Suprapubic skin (tissue), 4 donors: ENCODE measurements at regions not wholly inside any gene's neighbourhood (a gene's known extent, or its start where the extent isn't known, plus 50 kb on each side); places are given as distances from the start of the nearest gene placed in this dataset.

Experiments
- DNase-seq, 2 donors: peaks; one replicate each; pipeline ENCODE4 v3.0.0-alpha.2; 2019; ENCODE audit warnings: low spot score in 2 of 2
- H3K27ac ChIP-seq: fragments of 200-600 bp; sonication (generic); one replicate; pipeline ENCODE4 v1.5.1; 2019
- H3K27me3 ChIP-seq: fragments of 200-600 bp; sonication (generic); one replicate; pipeline ENCODE4 v1.5.1; 2019
- H3K36me3 ChIP-seq: fragments of 200-600 bp; sonication (generic); one replicate; pipeline ENCODE4 v1.5.1; 2019
- H3K4me1 ChIP-seq: fragments of 200-600 bp; sonication (generic); one replicate; pipeline ENCODE4 v1.5.1; 2019
- H3K4me3 ChIP-seq: fragments of 200-600 bp; sonication (generic); one replicate; pipeline ENCODE4 v1.5.1; 2019; ENCODE audit warnings: mild to moderate bottlenecking
- H3K9me3 ChIP-seq: fragments of 200-600 bp; sonication (generic); one replicate; pipeline ENCODE4 v1.5.1; 2019
- EP300 ChIP-seq: sonication (generic); formaldehyde crosslinking; IDR thresholded peaks from one replicate; pipeline ENCODE4 v1.6.1; 2017; ENCODE audit warnings: antibody characterized with exemption
- POLR2A ChIP-seq, 2 donors: fragments of 450-650 bp; IDR thresholded peaks; one replicate each; pipeline ENCODE4 v1.6.1; 2017; ENCODE audit warnings: antibody characterized with exemption in 2 of 2, mild to moderate bottlenecking in 2 of 2, moderate library complexity in 2 of 2
- POLR2AphosphoS5 ChIP-seq, 3 donors: sonication (generic); formaldehyde crosslinking; IDR thresholded peaks; one replicate each; pipeline ENCODE4 v1.6.1; 2017; ENCODE audit warnings: antibody characterized with exemption in 3 of 3
- WGBS: methylation state at CpG from one replicate; pipeline ENCODE4 v1.1.5; 2018; 5-methylcytosine and 5-hydroxymethylcytosine counted together
- TF ChIP-seq, protein P1 (sequence below), 2 donors: fragments of 200-600 bp in 1 of 2; fragments of 450-650 bp in 1 of 2; sonication (generic) in 1 of 2; IDR thresholded peaks; one replicate each; pipeline ENCODE4 v1.5.1; 2016 to 2019; ENCODE audit warnings: antibody characterized with exemption in 2 of 2, mild to moderate bottlenecking in 1 of 2, moderate library complexity in 1 of 2

DNA sequence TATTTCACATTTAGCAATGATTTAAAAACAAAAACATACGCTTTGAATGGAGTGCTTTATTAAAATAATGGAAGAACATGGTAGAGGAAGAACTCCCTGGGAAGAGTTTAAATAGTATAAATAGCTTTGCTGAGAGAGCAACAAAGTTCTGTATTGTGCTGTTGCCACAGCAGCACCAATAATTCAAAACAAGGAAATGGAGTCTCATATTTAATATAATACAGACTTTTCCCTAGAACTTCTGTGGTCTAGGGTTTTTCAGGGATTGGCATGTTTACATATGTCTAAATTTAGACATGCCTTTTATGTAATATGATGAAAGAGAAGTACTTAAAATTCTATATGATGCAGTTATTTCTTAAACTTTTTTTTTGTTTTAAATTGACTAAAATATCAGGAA lies 217.2 kb upstream of the HDAC9 start:
- no peak overlapping the region for H3K27ac ChIP-seq
- no peak for TF ChIP-seq POLR2A (IDR thresholded peaks at IDR 0.05)
- TF ChIP-seq, protein P1, sequence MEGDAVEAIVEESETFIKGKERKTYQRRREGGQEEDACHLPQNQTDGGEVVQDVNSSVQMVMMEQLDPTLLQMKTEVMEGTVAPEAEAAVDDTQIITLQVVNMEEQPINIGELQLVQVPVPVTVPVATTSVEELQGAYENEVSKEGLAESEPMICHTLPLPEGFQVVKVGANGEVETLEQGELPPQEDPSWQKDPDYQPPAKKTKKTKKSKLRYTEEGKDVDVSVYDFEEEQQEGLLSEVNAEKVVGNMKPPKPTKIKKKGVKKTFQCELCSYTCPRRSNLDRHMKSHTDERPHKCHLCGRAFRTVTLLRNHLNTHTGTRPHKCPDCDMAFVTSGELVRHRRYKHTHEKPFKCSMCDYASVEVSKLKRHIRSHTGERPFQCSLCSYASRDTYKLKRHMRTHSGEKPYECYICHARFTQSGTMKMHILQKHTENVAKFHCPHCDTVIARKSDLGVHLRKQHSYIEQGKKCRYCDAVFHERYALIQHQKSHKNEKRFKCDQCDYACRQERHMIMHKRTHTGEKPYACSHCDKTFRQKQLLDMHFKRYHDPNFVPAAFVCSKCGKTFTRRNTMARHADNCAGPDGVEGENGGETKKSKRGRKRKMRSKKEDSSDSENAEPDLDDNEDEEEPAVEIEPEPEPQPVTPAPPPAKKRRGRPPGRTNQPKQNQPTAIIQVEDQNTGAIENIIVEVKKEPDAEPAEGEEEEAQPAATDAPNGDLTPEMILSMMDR (IDR thresholded peaks at IDR 0.05), result no peak
- no peak for TF ChIP-seq EP300
- TF ChIP-seq POLR2AphosphoS5 (IDR thresholded peaks at IDR 0.05), result no peak
- H3K4me3 ChIP-seq, result no peak overlapping the region
- no peak for DNase-seq
- no peaks in the 10 kb centered on the region for H3K36me3 ChIP-seq
- no peaks in the 10 kb centered on the region for H3K4me1 ChIP-seq
- WGBS, result 56% methylated on average over 1 of the region's 1 CpG
- H3K27me3 ChIP-seq, result no peaks in the 10 kb centered on the region
- no peaks in the 10 kb centered on the region for H3K9me3 ChIP-seq

DNA sequence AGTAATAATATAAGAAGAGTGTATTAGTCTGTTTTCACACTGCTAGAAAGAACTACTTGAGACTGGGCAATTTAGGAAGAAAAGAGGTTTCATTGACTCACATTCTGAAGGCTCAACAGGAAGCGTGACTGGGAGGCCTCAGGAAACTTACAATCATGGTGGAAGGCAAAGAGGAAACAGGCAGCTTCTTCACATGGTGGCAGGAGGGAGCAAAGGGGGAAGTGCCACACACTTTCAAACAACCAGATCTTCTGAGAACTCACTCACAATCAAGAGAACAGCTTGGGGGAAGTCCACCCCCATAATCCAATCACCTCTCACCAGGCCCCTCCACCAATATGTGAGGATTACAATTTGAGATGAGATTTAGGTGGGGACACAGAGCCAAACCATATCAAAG lies 212.5 kb upstream of the HDAC9 start:
- no peak for DNase-seq
- Histone ChIP-seq H3K4me1 (no peaks in the 10 kb centered on the region), H3K36me3 (no peaks in the 10 kb centered on the region), H3K27me3 (no peaks in the 10 kb centered on the region), H3K4me3 (no peak overlapping the region), H3K27ac (no peak overlapping the region), H3K9me3 (no peaks in the 10 kb centered on the region)
- 0% methylated on average over 1 of the region's 1 CpG for WGBS
- TF ChIP-seq EP300, result no peak
- no peak for TF ChIP-seq POLR2A (IDR thresholded peaks at IDR 0.05)
- TF ChIP-seq POLR2AphosphoS5 (IDR thresholded peaks at IDR 0.05), result no peak
- TF ChIP-seq, protein P1 (IDR thresholded peaks at IDR 0.05), result no peak

DNA sequence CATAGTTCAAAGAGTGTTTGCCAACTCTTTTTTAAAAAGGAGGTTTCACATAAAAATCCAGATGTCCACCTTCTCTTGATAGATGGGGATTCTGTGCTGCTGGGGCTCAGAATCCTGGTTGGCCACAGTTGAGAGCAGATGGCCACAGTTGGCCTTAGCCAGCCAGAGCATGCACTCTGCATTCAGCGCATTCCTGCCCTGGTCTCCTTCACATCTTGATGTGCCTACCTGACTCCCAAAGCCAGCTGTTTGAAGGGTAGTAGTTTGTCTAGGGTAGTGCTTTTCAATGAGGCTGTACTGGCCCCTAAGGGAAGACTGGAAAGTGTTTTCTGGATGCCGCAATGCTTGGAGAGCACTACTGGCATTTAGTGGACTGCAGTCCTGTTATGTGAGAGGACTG lies 208.1 kb upstream of the HDAC9 start:
- Histone ChIP-seq H3K36me3 (no peaks in the 10 kb centered on the region), H3K27ac (no peak overlapping the region), H3K27me3 (no peaks in the 10 kb centered on the region), H3K4me1 (no peaks in the 10 kb centered on the region), H3K9me3 (no peaks in the 10 kb centered on the region), H3K4me3 (no peak overlapping the region)
- TF ChIP-seq EP300 (no peak), POLR2AphosphoS5 (IDR thresholded peaks at IDR 0.05) (no peak), POLR2A (IDR thresholded peaks at IDR 0.05) (no peak)
- TF ChIP-seq, protein P1 (IDR thresholded peaks at IDR 0.05), result no peak
- no peak for DNase-seq
- 83% methylated on average over 2 of the region's 2 CpGs for WGBS

DNA sequence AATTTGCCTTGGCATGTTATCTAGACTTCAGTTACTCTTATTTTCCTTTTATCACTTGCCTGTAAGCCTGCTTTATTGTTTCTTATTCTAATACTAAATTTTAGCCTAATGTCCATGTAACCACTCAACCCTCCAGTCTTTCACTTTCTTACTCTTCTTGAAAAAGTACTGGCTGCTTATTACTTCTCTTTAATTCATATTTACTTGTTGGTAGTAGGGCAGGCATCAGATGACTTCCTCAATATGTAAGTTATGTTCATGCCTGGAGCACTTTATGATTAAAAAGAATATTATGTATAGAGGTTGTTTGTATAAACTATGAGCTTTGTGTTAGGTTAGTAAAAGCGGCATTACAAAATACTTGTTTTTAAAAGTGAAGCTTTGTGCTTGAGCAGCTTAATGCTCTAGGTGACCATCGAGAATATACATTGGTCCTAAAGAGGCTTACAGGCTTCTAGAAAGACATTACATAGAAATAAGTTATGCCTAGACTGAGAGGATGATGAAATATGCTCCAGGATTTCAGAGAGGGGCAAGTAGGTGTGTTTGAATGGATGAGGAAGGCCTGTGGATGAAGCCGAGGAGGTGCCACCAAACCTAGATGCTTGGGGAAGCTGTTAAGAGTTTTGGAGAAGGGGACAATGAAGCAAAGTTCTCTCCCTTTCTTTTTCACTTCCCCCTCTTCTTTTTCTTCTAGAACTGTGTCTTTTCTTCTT lies 207.1 kb upstream of the HDAC9 start:
- Histone ChIP-seq H3K27me3 (no peaks in the 10 kb centered on the region), H3K4me3 (no peak overlapping the region), H3K36me3 (no peaks in the 10 kb centered on the region), H3K4me1 (no peaks in the 10 kb centered on the region), H3K27ac (no peak overlapping the region), H3K9me3 (no peaks in the 10 kb centered on the region)
- 78% methylated on average over 3 of the region's 3 CpGs for WGBS
- TF ChIP-seq POLR2A (IDR thresholded peaks at IDR 0.05) (no peak), POLR2AphosphoS5 (IDR thresholded peaks at IDR 0.05) (no peak), EP300 (no peak)
- TF ChIP-seq, protein P1 (IDR thresholded peaks at IDR 0.05), result no peak
- no peak for DNase-seq

DNA sequence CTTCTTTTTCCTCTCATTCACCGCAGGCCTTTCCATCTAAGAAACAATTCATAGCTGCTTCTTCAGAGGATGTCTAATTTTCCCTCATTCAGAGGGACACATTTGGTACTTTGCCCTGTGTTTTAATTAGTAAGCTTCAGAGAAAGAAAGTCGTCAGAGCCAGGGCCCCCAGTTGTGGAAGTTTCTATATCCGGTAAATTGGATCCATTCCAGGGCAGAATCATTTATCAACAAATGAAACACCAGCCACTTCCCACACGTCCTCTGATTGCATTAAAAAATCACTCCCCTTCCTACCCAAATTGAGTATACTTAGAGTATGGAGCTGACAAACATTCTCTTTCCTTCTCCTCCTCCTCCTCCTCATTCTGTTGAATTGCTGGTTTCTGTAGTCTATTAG lies 205.8 kb upstream of the HDAC9 start:
- H3K4me3 ChIP-seq, result no peak overlapping the region
- no peak for DNase-seq
- H3K36me3 ChIP-seq, result no peaks in the 10 kb centered on the region
- no peaks in the 10 kb centered on the region for H3K4me1 ChIP-seq
- H3K9me3 ChIP-seq, result no peaks in the 10 kb centered on the region
- no peak overlapping the region for H3K27ac ChIP-seq
- WGBS, result 30% methylated on average over 4 of the region's 4 CpGs
- no peaks in the 10 kb centered on the region for H3K27me3 ChIP-seq
- TF ChIP-seq, protein P1 (IDR thresholded peaks at IDR 0.05), result no peak
- TF ChIP-seq POLR2AphosphoS5 (IDR thresholded peaks at IDR 0.05), result no peak
- TF ChIP-seq EP300, result no peak
- no peak for TF ChIP-seq POLR2A (IDR thresholded peaks at IDR 0.05)
